Aorta (tissue), 5 donors: ENCODE measurements at regions not wholly inside any gene's neighbourhood (a gene's known extent, or its start where the extent isn't known, plus 50 kb on each side); places are given as distances from the start of the nearest gene placed in this dataset.
"Not testable (repeated sequence)": the region's sequence is repeated elsewhere in the genome, so short reads cannot be mapped to it uniquely, and the experiment has no call there.

Experiments
- ATAC-seq: fragments of 200-7000 bp; cut with Tn5 transposase; one replicate; pipeline ENCODE4 v1.9.1; 2022; ENCODE audit warnings: moderate library complexity; ENCODE audit not compliant: low FRiP score
- DNase-seq, 2 donors: peaks; one replicate each; pipeline ENCODE4 v3.0.0-alpha.2; 2020
- H3K27ac ChIP-seq, 2 donors: one replicate each; pipeline ENCODE4 v1.5.1; 2013; ENCODE audit warnings: low read length in 2 of 2, mild to moderate bottlenecking in 2 of 2, moderate library complexity in 2 of 2, control low read depth in 1 of 2, inconsistent platforms in 1 of 2, low read depth in 1 of 2
- H3K27me3 ChIP-seq, 2 donors: one replicate each; pipeline ENCODE4 v1.6.1; 2013; ENCODE audit warnings: control low read depth in 1 of 2, low read length in 1 of 2, mild to moderate bottlenecking in 1 of 2, moderate library complexity in 1 of 2; ENCODE audit not compliant: insufficient read depth in 2 of 2, control insufficient read depth in 1 of 2
- H3K36me3 ChIP-seq, 2 donors: one replicate each; pipeline ENCODE4 v1.6.1; 2013; ENCODE audit warnings: control low read depth in 1 of 2, low read length in 1 of 2, mild to moderate bottlenecking in 1 of 2; ENCODE audit not compliant: insufficient read depth in 2 of 2, control insufficient read depth in 1 of 2
- H3K4me1 ChIP-seq, 2 donors: one replicate each; pipeline ENCODE4 v1.6.1; 2013; ENCODE audit warnings: low read length in 2 of 2, control low read depth in 1 of 2, mild to moderate bottlenecking in 1 of 2, moderate library complexity in 1 of 2; ENCODE audit not compliant: insufficient read depth in 2 of 2, control insufficient read depth in 1 of 2
- H3K4me3 ChIP-seq, 2 donors: one replicate each; pipeline ENCODE4 v1.5.1; 2013; ENCODE audit warnings: low read length in 2 of 2, control low read depth in 1 of 2, mild to moderate bottlenecking in 1 of 2
- H3K9me3 ChIP-seq: one replicate; pipeline ENCODE4 v1.6.1; 2013; ENCODE audit warnings: mild to moderate bottlenecking, low read length; ENCODE audit not compliant: control insufficient read depth
- WGBS, 2 donors: extraction: QIAGEN DNeasy Blood & Tissue Kit; methylation state at CpG; one replicate each; pipeline ENCODE4 v1.1.7; 2013; 5-methylcytosine and 5-hydroxymethylcytosine counted together
- intact Hi-C, 2 donors: fragments of 100-400 bp; cut with DNase I; formaldehyde crosslinking; loops; one replicate each; pipeline versions ENCODE4 v1.14.2 to v1.15.0; 2022
- donor health status: healthy with polysubstance abuse.
- donor health status: Bipolar disorder and iron deficiency.
- donor health status: DM: no; HTN: no; CAD: no.
- donor health status: DM: no; HTN: no; CAD: no.
- donor health status: DM: yes; HTN: yes; CAD: no.

DNA sequence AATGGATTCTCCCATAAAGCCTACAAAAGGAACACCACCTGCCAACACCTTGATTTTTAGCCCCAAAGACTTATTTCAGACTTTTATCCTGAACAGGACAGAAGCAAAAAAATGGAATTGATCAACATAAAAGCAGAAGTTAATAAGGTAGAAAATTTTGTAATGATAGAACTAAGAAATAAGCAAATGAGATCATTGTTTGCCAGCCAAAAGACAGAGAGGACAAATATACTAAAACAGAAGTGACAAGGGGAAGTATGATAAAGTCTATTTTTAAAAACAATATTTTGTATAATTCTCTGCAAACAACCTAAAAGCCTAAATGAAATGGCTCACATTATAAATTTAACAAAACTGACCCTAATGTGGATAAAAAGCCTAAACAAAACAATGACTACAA lies 110.5 kb upstream of the PRSS3 start:
- Histone ChIP-seq H3K27ac (no peak overlapping the region), H3K4me3 (no peak overlapping the region), H3K4me1 (no peaks in the 10 kb centered on the region), H3K36me3 (no peaks in the 10 kb centered on the region), H3K9me3 (no peaks in the 10 kb centered on the region), H3K27me3 (no peaks in the 10 kb centered on the region)
- DNase-seq = no peak
- ATAC-seq = no peak
- intact Hi-C loops = no loop called here

DNA sequence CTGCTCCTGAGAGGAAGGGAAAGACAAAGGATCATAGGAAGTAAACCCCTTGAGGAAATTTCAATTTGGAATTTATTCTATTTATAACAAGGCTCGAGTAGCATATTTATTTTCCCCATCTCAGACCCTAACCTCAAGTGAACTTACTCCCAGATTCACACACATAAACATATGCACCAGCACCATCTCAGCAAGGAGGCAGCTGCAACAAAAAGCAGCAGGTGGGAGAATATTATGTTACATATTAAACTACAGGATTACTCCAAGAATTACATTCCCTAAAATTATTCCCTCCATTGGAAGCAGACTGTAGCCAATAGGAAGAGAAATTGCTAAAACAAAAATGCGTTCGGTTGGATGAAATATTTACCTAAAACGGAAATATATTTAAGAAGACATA lies 108.4 kb upstream of the PRSS3 start:
- intact Hi-C loops = no loop called here
- ATAC-seq (no peak), DNase-seq (no peak)
- no peaks in the 10 kb centered on the region for H3K4me1 ChIP-seq
- H3K4me3 ChIP-seq = no peak overlapping the region
- H3K27me3 ChIP-seq = no peaks in the 10 kb centered on the region
- 47 to 56% methylated on average over 4 of the region's 4 CpGs for WGBS, 2 donors
- no peaks in the 10 kb centered on the region for H3K36me3 ChIP-seq
- H3K27ac ChIP-seq = no peak overlapping the region
- H3K9me3 ChIP-seq = no peaks in the 10 kb centered on the region

DNA sequence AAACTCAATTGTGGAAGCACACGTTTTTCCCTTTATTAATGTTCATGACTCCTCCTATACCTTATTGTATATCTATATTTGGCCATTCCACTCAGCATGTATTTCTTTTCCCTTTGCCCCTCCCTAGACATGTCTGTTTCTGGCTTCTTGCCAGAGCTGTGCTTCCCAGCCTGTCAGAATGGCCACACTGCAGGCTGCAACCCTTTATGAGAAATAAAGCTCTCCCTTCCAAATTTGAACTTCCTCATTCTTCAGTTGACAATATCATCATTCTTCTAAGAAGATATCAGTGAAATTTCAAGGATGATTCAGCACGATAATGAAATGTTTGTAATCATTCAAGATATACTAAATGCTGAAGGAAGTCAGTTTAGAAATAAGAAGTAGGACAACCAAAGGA lies 107.6 kb upstream of the PRSS3 start:
- intact Hi-C loops = no loop called here
- no peaks in the 10 kb centered on the region for H3K27me3 ChIP-seq
- DNase-seq (no peak), ATAC-seq (no peak)
- H3K9me3 ChIP-seq = no peaks in the 10 kb centered on the region
- H3K36me3 ChIP-seq = no peaks in the 10 kb centered on the region
- no peak overlapping the region for H3K4me3 ChIP-seq
- H3K4me1 ChIP-seq = no peaks in the 10 kb centered on the region
- WGBS, 2 donors = 0 to 9% methylated on average over 2 of the region's 2 CpGs
- H3K27ac ChIP-seq = no peak overlapping the region

DNA sequence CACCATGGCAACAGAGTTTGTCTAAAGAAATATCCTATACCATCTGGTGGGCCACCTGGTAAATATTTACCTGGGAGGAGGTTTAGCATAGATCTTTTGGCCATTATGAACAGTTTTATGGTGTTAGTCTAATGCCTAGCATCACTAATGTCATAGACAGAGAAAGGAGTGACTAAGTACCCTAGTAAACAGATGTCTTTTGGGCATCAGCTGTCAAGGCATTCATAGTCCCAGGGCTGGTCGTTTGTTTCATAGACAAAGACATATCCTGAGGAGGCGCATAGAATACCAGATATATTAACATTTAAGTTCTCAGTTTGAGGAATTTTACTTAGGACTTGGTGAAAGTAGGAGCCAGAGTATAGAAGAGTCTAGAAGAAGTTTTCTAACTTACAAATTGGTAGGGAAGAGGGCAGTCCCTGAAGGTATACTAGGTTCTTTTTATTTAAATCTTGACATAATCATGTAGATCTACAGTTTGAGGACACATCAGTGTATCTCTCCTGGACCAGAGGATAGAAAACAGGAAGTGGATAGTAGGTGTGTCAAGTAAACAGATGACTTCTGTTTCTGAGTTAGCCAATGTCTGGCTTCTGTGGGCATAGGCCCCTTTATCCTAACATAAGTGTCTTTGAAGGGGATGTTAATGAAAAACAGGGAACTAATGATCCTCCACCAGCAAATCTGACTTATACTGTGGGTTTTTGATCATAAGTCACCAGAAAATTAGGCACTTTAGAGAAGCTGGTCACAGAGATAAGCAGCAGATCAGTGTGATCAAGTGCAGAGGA lies 105.0 kb upstream of the PRSS3 start:
- Histone ChIP-seq H3K27me3 (no peaks in the 10 kb centered on the region), H3K4me3 (no peak overlapping the region), H3K36me3 (no peaks in the 10 kb centered on the region), H3K9me3 (no peaks in the 10 kb centered on the region), H3K4me1 (no peaks in the 10 kb centered on the region), H3K27ac (no peak overlapping the region)
- DNase-seq (no peak), ATAC-seq (no peak)
- intact Hi-C loops = no loop called here
- 66 to 69% methylated on average over 2 of the region's 2 CpGs for WGBS, 2 donors

GRCh38 chr9:33695299-33695698 lies 100.1 kb upstream of the PRSS3 start:
- H3K9me3 ChIP-seq = no peaks in the 10 kb centered on the region
- intact Hi-C loops = no loop called here
- H3K27ac ChIP-seq = no peak overlapping the region
- ATAC-seq (no peak), DNase-seq (no peak)
- no peak overlapping the region for H3K4me3 ChIP-seq
- 32 to 35% methylated on average over 2 of the region's 2 CpGs for WGBS, 2 donors
- no peaks in the 10 kb centered on the region for H3K4me1 ChIP-seq
- no peaks in the 10 kb centered on the region for H3K36me3 ChIP-seq
- H3K27me3 ChIP-seq = no peaks in the 10 kb centered on the region

GRCh38 chr9:33695856-33696255 lies 99.5 kb upstream of the PRSS3 start:
- H3K4me1 ChIP-seq = no peaks in the 10 kb centered on the region
- ATAC-seq = no peak
- 92 to 94% methylated on average over 3 of the region's 3 CpGs for WGBS, 2 donors
- no peak overlapping the region for H3K4me3 ChIP-seq
- DNase-seq = no peak
- no peaks in the 10 kb centered on the region for H3K27me3 ChIP-seq
- H3K36me3 ChIP-seq = no peaks in the 10 kb centered on the region
- H3K27ac ChIP-seq = no peak overlapping the region
- intact Hi-C loops = no loop called here
- no peaks in the 10 kb centered on the region for H3K9me3 ChIP-seq

DNA sequence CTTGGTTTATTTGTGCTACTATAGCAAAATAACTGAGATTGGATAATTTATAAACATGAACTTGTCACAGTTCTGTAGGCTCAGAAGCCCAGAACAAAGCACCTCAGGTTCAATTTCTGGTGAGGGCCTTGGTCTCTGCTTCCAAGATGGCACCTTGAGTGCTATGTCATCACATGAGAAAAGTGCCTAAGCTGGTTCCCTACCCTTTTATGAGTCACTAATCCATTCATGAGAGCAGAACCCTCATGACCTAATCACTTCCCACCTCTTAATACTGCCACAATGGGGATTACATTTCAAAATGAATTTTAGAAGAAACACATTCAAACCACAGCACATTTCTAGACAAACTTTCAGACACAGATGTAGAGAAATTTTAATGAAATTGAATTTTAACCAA lies 98.2 kb upstream of the PRSS3 start:
- Histone ChIP-seq H3K4me3 (no peak overlapping the region), H3K9me3 (no peaks in the 10 kb centered on the region), H3K4me1 (no peaks in the 10 kb centered on the region), H3K36me3 (no peaks in the 10 kb centered on the region), H3K27ac (no peak overlapping the region), H3K27me3 (no peaks in the 10 kb centered on the region)
- intact Hi-C loops = no loop called here
- DNase-seq = no peak
- ATAC-seq = no peak

DNA sequence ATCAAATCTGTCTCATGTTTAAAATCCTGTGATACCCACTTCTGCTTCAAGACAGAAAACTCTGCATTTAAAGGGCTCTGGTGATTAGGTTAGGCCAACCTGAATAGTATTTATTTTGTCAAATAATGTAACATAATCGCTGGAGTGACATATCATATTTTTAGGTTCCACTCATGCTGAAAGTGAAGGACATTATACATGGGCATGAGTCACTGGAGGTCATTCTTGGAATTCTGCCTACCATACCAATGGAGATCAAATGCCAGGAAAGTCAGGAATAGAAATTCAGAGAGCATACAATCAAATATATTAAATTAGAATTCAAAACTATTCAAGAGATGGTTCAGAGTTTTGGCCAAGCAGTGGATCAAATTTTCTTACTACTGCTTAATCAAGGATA lies 97.1 kb upstream of the PRSS3 start:
- intact Hi-C loops = no loop called here
- H3K27ac ChIP-seq = no peak overlapping the region
- H3K4me1 ChIP-seq = no peaks in the 10 kb centered on the region
- WGBS, 2 donors = 12 to 14% methylated on average over 1 of the region's 1 CpG
- no peak overlapping the region for H3K4me3 ChIP-seq
- DNase-seq = no peak
- ATAC-seq = no peak
- no peaks in the 10 kb centered on the region for H3K9me3 ChIP-seq
- no peaks in the 10 kb centered on the region for H3K27me3 ChIP-seq
- no peaks in the 10 kb centered on the region for H3K36me3 ChIP-seq

DNA sequence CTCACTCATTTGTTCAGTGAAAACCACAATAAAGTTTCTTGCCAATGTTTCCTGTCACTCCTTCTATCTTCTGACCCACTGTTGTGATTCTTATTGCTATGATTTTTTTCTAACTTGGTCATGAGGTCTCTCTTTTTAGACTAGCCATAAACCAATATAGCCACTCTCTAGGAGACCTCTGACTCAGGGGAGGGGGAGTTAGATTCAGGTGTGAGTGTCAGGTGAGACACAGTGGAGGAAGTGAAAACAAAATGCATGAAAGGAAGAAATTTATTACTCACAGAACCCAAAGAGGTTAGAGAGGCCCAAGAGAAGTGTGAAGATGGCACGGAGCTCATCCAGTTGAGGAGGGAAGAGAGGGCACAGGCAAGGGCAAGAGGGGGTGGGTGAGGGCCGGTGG lies 94.4 kb upstream of the PRSS3 start:
- 79 to 80% methylated on average over 2 of the region's 2 CpGs for WGBS, 2 donors
- H3K4me1 ChIP-seq, intact Hi-C loops, H3K9me3 ChIP-seq, H3K4me3 ChIP-seq, H3K27me3 ChIP-seq, H3K27ac ChIP-seq, H3K36me3 ChIP-seq, DNase-seq, ATAC-seq: not testable (repeated sequence)
